ENCODE measurements at regions not wholly inside any gene's neighbourhood (a gene's known extent, or its start where the extent isn't known, plus 50 kb on each side); places are given as distances from the start of the nearest gene placed in this dataset.

GRCh38 chr12:89183985-89184435 lies 168.3 kb downstream of the DUSP6 start:
- Histone ChIP-seq H2AFZ (ENCODE audit: low read length) (no peak overlapping the region), H3K4me1 (ENCODE audit: insufficient read depth, low read length, poor library complexity, severe bottlenecking) (no peaks in the 10 kb centered on the region), H3K36me3 (ENCODE audit: insufficient read depth, low read length) (no peaks in the 10 kb centered on the region), H3K9me3 (ENCODE audit: low read length) (peaks cover under 1% of the 10 kb centered on the region; the same call in 1 of the 2 replicates), H4K20me1 (ENCODE audit: insufficient read depth, low read length) (no peaks in the 10 kb centered on the region), H3K4me2 (ENCODE audit: low read length) (no peak overlapping the region), H3K27ac (ENCODE audit: low read depth, low read length, poor library complexity, severe bottlenecking) (no peak overlapping the region), H3K4me3 (ENCODE audit: low read depth, low read length, poor library complexity, severe bottlenecking) (no peak overlapping the region), H3K79me2 (ENCODE audit: insufficient read depth, low read depth, low read length) (no peaks in the 10 kb centered on the region), H3K9me2 (ENCODE audit: insufficient read depth, low read length) (no peaks in the 10 kb centered on the region)
- CTCF ChIA-PET (ENCODE audit: unreplicated experiment), result no interaction called here
- TF ChIP-seq, protein P1, sequence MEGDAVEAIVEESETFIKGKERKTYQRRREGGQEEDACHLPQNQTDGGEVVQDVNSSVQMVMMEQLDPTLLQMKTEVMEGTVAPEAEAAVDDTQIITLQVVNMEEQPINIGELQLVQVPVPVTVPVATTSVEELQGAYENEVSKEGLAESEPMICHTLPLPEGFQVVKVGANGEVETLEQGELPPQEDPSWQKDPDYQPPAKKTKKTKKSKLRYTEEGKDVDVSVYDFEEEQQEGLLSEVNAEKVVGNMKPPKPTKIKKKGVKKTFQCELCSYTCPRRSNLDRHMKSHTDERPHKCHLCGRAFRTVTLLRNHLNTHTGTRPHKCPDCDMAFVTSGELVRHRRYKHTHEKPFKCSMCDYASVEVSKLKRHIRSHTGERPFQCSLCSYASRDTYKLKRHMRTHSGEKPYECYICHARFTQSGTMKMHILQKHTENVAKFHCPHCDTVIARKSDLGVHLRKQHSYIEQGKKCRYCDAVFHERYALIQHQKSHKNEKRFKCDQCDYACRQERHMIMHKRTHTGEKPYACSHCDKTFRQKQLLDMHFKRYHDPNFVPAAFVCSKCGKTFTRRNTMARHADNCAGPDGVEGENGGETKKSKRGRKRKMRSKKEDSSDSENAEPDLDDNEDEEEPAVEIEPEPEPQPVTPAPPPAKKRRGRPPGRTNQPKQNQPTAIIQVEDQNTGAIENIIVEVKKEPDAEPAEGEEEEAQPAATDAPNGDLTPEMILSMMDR (conservative IDR thresholded peaks at IDR 0.05; ENCODE audit: low read length), result no peak
- TF ChIP-seq EZH2phosphoT487 (IDR thresholded peaks at IDR 0.05; ENCODE audit: borderline replicate concordance, low read depth, low read length), result no peak
- DNase-seq (ENCODE audit: low spot score), result no peak
- POLR2A ChIA-PET, result no interaction called here
- no TSS peak for BruUV-seq (replicated peaks)
- intact Hi-C loops (cut with micrococcal nuclease; ENCODE audit: unreplicated experiment), result no loop called here

- Histone ChIP-seq H3K27ac (ENCODE audit: low read depth, low read length, poor library complexity, severe bottlenecking) (no peak overlapping the region), H3K4me3 (ENCODE audit: low read depth, low read length, poor library complexity, severe bottlenecking) (no peak overlapping the region), H4K20me1 (ENCODE audit: insufficient read depth, low read length) (no peaks in the 10 kb centered on the region), H3K4me2 (ENCODE audit: low read length) (no peak overlapping the region), H3K9me2 (ENCODE audit: insufficient read depth, low read length) (no peaks in the 10 kb centered on the region), H2AFZ (ENCODE audit: low read length) (no peak overlapping the region), H3K79me2 (ENCODE audit: insufficient read depth, low read depth, low read length) (no peaks in the 10 kb centered on the region), H3K9me3 (ENCODE audit: low read length) (no peaks in the 10 kb centered on the region), H3K4me1 (ENCODE audit: insufficient read depth, low read length, poor library complexity, severe bottlenecking) (no peaks in the 10 kb centered on the region), H3K36me3 (ENCODE audit: insufficient read depth, low read length) (no peaks in the 10 kb centered on the region)
- TF ChIP-seq EZH2phosphoT487 (IDR thresholded peaks at IDR 0.05; ENCODE audit: borderline replicate concordance, low read depth, low read length), result no peak
- TF ChIP-seq, protein P1 (conservative IDR thresholded peaks at IDR 0.05; ENCODE audit: low read length), result no peak
- intact Hi-C loops (cut with micrococcal nuclease; ENCODE audit: unreplicated experiment), result no loop called here
- ChIA-PET CTCF (ENCODE audit: unreplicated experiment) (interaction anchor here (0.6 kb wide), 1 partner anchor 41 kb away, joined by 3 read pairs; no protein-coding TSS in a partner anchor), POLR2A (interaction anchor here (0.5 to 1.5 kb wide), 2 partner anchors 16 to 223 kb away, joined by 3 to 4 read pairs; no protein-coding TSS in a partner anchor)
- no TSS peak for BruUV-seq (replicated peaks)
- DNase-seq (ENCODE audit: low spot score), result no peak
Measured at GRCh38 chr12:89181271-89181920, 170.9 kb downstream of the DUSP6 start.

- BruUV-seq (replicated peaks), result no TSS peak
- no peaks in the 10 kb centered on the region for H3K9me2 ChIP-seq (ENCODE audit: insufficient read depth, low read length)
- ChIA-PET POLR2A (interaction anchor here (0.6 to 1.9 kb wide), 3 partner anchors 28 to 141 kb away, joined by 4 read pairs; no protein-coding TSS in a partner anchor), CTCF (ENCODE audit: unreplicated experiment) (no interaction called here)
- H4K20me1 ChIP-seq (ENCODE audit: insufficient read depth, low read length), result no peaks in the 10 kb centered on the region
- TF ChIP-seq, protein P1 (conservative IDR thresholded peaks at IDR 0.05; ENCODE audit: low read length), result no peak
- TF ChIP-seq EZH2phosphoT487 (IDR thresholded peaks at IDR 0.05; ENCODE audit: borderline replicate concordance, low read depth, low read length), result no peak
- intact Hi-C loops (cut with micrococcal nuclease; ENCODE audit: unreplicated experiment), result no loop called here
- H3K36me3 ChIP-seq (ENCODE audit: insufficient read depth, low read length), result no peaks in the 10 kb centered on the region
- no peaks in the 10 kb centered on the region for H3K4me1 ChIP-seq (ENCODE audit: insufficient read depth, low read length, poor library complexity, severe bottlenecking)
- no peak overlapping the region for H2AFZ ChIP-seq (ENCODE audit: low read length)
- no peak overlapping the region for H3K4me3 ChIP-seq (ENCODE audit: low read depth, low read length, poor library complexity, severe bottlenecking)
- no peak for DNase-seq (ENCODE audit: low spot score)
- H3K4me2 ChIP-seq (ENCODE audit: low read length), result no peak overlapping the region
- H3K79me2 ChIP-seq (ENCODE audit: insufficient read depth, low read depth, low read length), result no peaks in the 10 kb centered on the region
- no peak overlapping the region for H3K27ac ChIP-seq (ENCODE audit: low read depth, low read length, poor library complexity, severe bottlenecking)
- H3K9me3 ChIP-seq (ENCODE audit: low read length), result no peaks in the 10 kb centered on the region
Measured at GRCh38 chr12:89180496-89180895, 171.8 kb downstream of the DUSP6 start.
